CD14-positive monocyte (primary cell): ENCODE measurements at regions not wholly inside any gene's neighbourhood (a gene's known extent, or its start where the extent isn't known, plus 50 kb on each side); places are given as distances from the start of the nearest gene placed in this dataset.

Experiments
- DNase-seq, 3 donors: peaks; one replicate each; pipeline ENCODE4 v3.0.0-alpha.2; 2011 to 2022
- H2AFZ ChIP-seq: 2 replicates; pipeline ENCODE4 v1.6.0; 2012; ENCODE audit warnings: mild to moderate bottlenecking, low read depth, low read length, inconsistent platforms; ENCODE audit not compliant: insufficient read depth, poor library complexity, severe bottlenecking
- H3K27ac ChIP-seq, 2 donors: 1 replicate in 1 of 2; 2 replicates in 1 of 2; pipeline ENCODE4 v1.5.1; 2012 to 2013; ENCODE audit warnings: low read length in 2 of 2, control low read depth in 1 of 2, inconsistent platforms in 1 of 2, low read depth in 1 of 2, mild to moderate bottlenecking in 1 of 2
- H3K27me3 ChIP-seq, 2 donors: one replicate each; pipeline versions ENCODE4 v1.6.0 to v1.6.1; 2011 to 2013; ENCODE audit warnings: low read length in 2 of 2; ENCODE audit not compliant: control insufficient read depth in 2 of 2, insufficient read depth in 2 of 2
- H3K36me3 ChIP-seq, 2 donors: replicated peaks in 1 of 2; 1 replicate in 1 of 2; 2 replicates in 1 of 2; pipeline versions ENCODE4 v1.5.1 to v1.6.1; 2012 to 2013; ENCODE audit warnings: low read length in 2 of 2, control low read depth in 1 of 2, inconsistent platforms in 1 of 2, mild to moderate bottlenecking in 1 of 2; ENCODE audit not compliant: insufficient read depth in 2 of 2, control insufficient read depth in 1 of 2
- H3K4me1 ChIP-seq, 2 donors: 1 replicate in 1 of 2; 2 replicates in 1 of 2; pipeline versions ENCODE4 v1.5.1 to v1.6.1; 2012 to 2013; ENCODE audit warnings: low read length in 2 of 2, control low read depth in 1 of 2, inconsistent platforms in 1 of 2, mild to moderate bottlenecking in 1 of 2, moderate library complexity in 1 of 2; ENCODE audit not compliant: insufficient read depth in 2 of 2, control insufficient read depth in 1 of 2
- H3K4me2 ChIP-seq: replicated peaks from 2 replicates; pipeline ENCODE3; 2012; ENCODE audit warnings: low read length, moderate library complexity, mild to moderate bottlenecking; ENCODE audit not compliant: poor library complexity, severe bottlenecking; ENCODE audit errors: extremely low read depth
- H3K4me3 ChIP-seq, 3 experiments: fragments of 200-600 bp in 1 of 3; sonication (generic) in 1 of 3; replicated peaks in 1 of 3; 1 replicate in 2 of 3; 2 replicates in 1 of 3; pipeline ENCODE4 v1.5.1; 2011 to 2013; ENCODE audit warnings: low read length in 3 of 3, mild to moderate bottlenecking in 3 of 3, control low read depth in 2 of 3, low read depth in 2 of 3, inconsistent platforms in 1 of 3, moderate library complexity in 1 of 3
- H3K79me2 ChIP-seq: 2 replicates; pipeline ENCODE4 v1.6.0; 2012; ENCODE audit warnings: mild to moderate bottlenecking, control low read depth, inconsistent platforms, low read length, moderate library complexity; ENCODE audit not compliant: insufficient read depth
- H3K9ac ChIP-seq: 2 replicates; pipeline ENCODE4 v1.6.0; 2017; ENCODE audit warnings: low read length, mild to moderate bottlenecking; ENCODE audit not compliant: insufficient read depth, poor library complexity, severe bottlenecking
- H3K9me3 ChIP-seq, 2 donors: replicated peaks in 1 of 2; 1 replicate in 1 of 2; 2 replicates in 1 of 2; pipeline versions ENCODE4 v1.5.1 to v1.6.1; 2012 to 2013; ENCODE audit warnings: low read length in 2 of 2, control low read depth in 1 of 2; ENCODE audit not compliant: control insufficient read depth in 1 of 2, insufficient read depth in 1 of 2
- H4K20me1 ChIP-seq: 2 replicates; pipeline ENCODE4 v1.6.0; 2012; ENCODE audit warnings: mild to moderate bottlenecking, low read length, control low read depth, moderate library complexity; ENCODE audit not compliant: insufficient read depth
- H3K27ac Mint-ChIP-seq, 7 donors: one replicate each; pipeline ENCODE4 v1.8.0; 2020; ENCODE audit warnings: mild to moderate bottlenecking in 7 of 7, mixed read lengths in 7 of 7, moderate library complexity in 6 of 7, inconsistent platforms in 2 of 7
- H3K27me3 Mint-ChIP-seq, 3 donors: one replicate each; pipeline ENCODE4 v1.8.0; 2021 to 2022; ENCODE audit warnings: low read depth in 3 of 3, mild to moderate bottlenecking in 3 of 3, mixed read lengths in 3 of 3, moderate library complexity in 3 of 3, inconsistent platforms in 1 of 3
- H3K36me3 Mint-ChIP-seq, 2 donors: one replicate each; pipeline ENCODE4 v1.8.0; 2020; ENCODE audit warnings: mixed read lengths in 2 of 2, inconsistent platforms in 1 of 2, mild to moderate bottlenecking in 1 of 2
- H3K4me1 Mint-ChIP-seq: one replicate; pipeline ENCODE4 v1.8.0; 2020; ENCODE audit warnings: mild to moderate bottlenecking, mixed read lengths
- H3K4me3 Mint-ChIP-seq, 2 donors: one replicate each; pipeline ENCODE4 v1.8.0; 2020; ENCODE audit warnings: mild to moderate bottlenecking in 2 of 2, mixed read lengths in 2 of 2, moderate library complexity in 1 of 2
- H3K9me3 Mint-ChIP-seq, 7 donors: one replicate each; pipeline ENCODE4 v1.8.0; 2020 to 2022; ENCODE audit warnings: mixed read lengths in 7 of 7, mild to moderate bottlenecking in 6 of 7, moderate library complexity in 6 of 7, inconsistent platforms in 2 of 7
- WGBS: methylation state at CpG from one replicate; pipeline ENCODE4 v1.1.5; 2013; ENCODE audit warnings: missing lambda C conversion rate; ENCODE audit not compliant: insufficient coverage; 5-methylcytosine and 5-hydroxymethylcytosine counted together
- intact Hi-C, 2 donors: fragments of 100-400 bp; cut with micrococcal nuclease; formaldehyde crosslinking; loops; one replicate each; pipeline versions ENCODE4 v1.15.0 to v1.15.1; 2023
- TF ChIP-seq, protein P1 (sequence below): fragments of 200-600 bp; IDR thresholded peaks from one replicate; pipeline ENCODE4 v1.8.0; 2022; ENCODE audit warnings: antibody characterized with exemption, mild to moderate bottlenecking

DNA sequence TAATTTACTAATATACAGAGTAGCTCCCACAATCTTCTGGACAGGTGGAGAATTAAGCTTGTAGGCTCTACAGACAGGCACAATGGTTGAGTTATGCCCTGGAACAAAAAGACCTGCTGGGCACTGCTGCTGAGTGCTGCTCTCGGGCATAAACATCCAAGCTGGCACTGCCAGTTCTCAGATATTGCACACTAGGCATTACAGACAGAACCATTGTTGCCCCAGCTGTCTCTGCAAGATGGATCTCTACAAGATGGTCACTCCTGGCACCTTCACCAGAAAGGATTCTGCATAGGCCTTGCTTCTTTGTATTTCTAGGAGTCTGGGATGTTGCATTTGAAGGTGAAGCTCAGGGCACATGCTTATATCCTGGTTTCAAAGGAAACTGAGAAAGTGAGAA is 527.1 kb downstream of the STIM2 start:
- Histone ChIP-seq H2AFZ (no peak overlapping the region), H3K27me3 (no peaks in the 10 kb centered on the region), H3K9ac (no peak overlapping the region), H3K27ac (no peak overlapping the region), H3K79me2 (no peaks in the 10 kb centered on the region), H3K4me3 (no peak overlapping the region), H3K4me2 (no peak overlapping the region), H3K4me1 (no peaks in the 10 kb centered on the region), H3K36me3 (no peaks in the 10 kb centered on the region), H3K9me3 (no peaks in the 10 kb centered on the region), H4K20me1 (no peaks in the 10 kb centered on the region)
- TF ChIP-seq, protein P1, sequence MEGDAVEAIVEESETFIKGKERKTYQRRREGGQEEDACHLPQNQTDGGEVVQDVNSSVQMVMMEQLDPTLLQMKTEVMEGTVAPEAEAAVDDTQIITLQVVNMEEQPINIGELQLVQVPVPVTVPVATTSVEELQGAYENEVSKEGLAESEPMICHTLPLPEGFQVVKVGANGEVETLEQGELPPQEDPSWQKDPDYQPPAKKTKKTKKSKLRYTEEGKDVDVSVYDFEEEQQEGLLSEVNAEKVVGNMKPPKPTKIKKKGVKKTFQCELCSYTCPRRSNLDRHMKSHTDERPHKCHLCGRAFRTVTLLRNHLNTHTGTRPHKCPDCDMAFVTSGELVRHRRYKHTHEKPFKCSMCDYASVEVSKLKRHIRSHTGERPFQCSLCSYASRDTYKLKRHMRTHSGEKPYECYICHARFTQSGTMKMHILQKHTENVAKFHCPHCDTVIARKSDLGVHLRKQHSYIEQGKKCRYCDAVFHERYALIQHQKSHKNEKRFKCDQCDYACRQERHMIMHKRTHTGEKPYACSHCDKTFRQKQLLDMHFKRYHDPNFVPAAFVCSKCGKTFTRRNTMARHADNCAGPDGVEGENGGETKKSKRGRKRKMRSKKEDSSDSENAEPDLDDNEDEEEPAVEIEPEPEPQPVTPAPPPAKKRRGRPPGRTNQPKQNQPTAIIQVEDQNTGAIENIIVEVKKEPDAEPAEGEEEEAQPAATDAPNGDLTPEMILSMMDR = no peak
- H3K4me3 Mint-ChIP-seq = no peak overlapping the region
- H3K9me3 Mint-ChIP-seq = peaks cover 0 to 2% (median 2%) of the 10 kb centered on the region in 7 donors
- H3K27ac Mint-ChIP-seq = no peak overlapping the region
- no peaks in the 10 kb centered on the region for H3K4me1 Mint-ChIP-seq
- no peaks in the 10 kb centered on the region for H3K27me3 Mint-ChIP-seq
- no peak for DNase-seq
- intact Hi-C loops = no loop called here
- 100% methylated on average over 1 of the region's 1 CpG for WGBS
- H3K36me3 Mint-ChIP-seq = no peaks in the 10 kb centered on the region

DNA sequence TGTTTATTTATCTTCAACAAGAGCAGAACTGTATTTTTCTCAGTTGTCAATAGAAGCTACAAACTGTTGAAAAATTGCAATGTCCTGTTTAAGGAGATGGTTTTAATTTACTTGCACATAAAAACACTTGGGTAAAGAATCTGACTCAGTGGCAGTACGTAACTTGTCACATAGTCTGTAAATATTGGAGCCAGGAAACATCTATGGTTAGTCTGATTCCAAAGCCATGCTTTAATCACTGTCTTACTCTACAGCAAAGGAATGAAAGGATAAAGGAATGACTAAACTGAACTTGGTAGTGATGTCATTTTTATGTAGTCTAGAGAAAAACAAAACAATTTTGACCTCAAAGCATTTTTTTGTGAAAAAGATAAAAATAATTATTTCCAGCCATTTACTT is 537.2 kb downstream of the STIM2 start:
- H3K79me2 ChIP-seq = no peaks in the 10 kb centered on the region
- H3K4me3 Mint-ChIP-seq = no peak overlapping the region
- H3K9ac ChIP-seq = no peak overlapping the region
- H3K4me2 ChIP-seq = no peak overlapping the region
- TF ChIP-seq, protein P1 = no peak
- H3K27me3 Mint-ChIP-seq = no peaks in the 10 kb centered on the region
- no peaks in the 10 kb centered on the region for H4K20me1 ChIP-seq
- intact Hi-C loops = no loop called here
- H3K36me3 ChIP-seq = no peaks in the 10 kb centered on the region
- WGBS = no CpG with 5 or more reads among the region's 1 CpG
- no peaks in the 10 kb centered on the region for H3K4me1 Mint-ChIP-seq
- DNase-seq = no peak
- no peak overlapping the region for H3K4me3 ChIP-seq
- peaks cover 0 to 17% (median 5%) of the 10 kb centered on the region in 7 donors for H3K9me3 Mint-ChIP-seq
- no peak overlapping the region for H3K27ac Mint-ChIP-seq
- no peaks in the 10 kb centered on the region for H3K36me3 Mint-ChIP-seq
- H3K4me1 ChIP-seq = no peaks in the 10 kb centered on the region
- H2AFZ ChIP-seq = no peak overlapping the region
- H3K27me3 ChIP-seq = no peaks in the 10 kb centered on the region
- no peaks in the 10 kb centered on the region for H3K9me3 ChIP-seq
- no peak overlapping the region for H3K27ac ChIP-seq
